GM12872 (cell line): ENCODE measurements at regions not wholly inside any gene's neighbourhood (a gene's known extent, or its start where the extent isn't known, plus 50 kb on each side); places are given as distances from the start of the nearest gene placed in this dataset.

Source experiments
- TF ChIP-seq, protein P1 (sequence below): IDR thresholded peaks from 3 replicates; pipeline ENCODE4 v1.5.1; 2011; ENCODE audit warnings: low read depth, mild to moderate bottlenecking, low read length, moderate library complexity; ENCODE audit not compliant: insufficient read depth

- TF ChIP-seq, protein P1, sequence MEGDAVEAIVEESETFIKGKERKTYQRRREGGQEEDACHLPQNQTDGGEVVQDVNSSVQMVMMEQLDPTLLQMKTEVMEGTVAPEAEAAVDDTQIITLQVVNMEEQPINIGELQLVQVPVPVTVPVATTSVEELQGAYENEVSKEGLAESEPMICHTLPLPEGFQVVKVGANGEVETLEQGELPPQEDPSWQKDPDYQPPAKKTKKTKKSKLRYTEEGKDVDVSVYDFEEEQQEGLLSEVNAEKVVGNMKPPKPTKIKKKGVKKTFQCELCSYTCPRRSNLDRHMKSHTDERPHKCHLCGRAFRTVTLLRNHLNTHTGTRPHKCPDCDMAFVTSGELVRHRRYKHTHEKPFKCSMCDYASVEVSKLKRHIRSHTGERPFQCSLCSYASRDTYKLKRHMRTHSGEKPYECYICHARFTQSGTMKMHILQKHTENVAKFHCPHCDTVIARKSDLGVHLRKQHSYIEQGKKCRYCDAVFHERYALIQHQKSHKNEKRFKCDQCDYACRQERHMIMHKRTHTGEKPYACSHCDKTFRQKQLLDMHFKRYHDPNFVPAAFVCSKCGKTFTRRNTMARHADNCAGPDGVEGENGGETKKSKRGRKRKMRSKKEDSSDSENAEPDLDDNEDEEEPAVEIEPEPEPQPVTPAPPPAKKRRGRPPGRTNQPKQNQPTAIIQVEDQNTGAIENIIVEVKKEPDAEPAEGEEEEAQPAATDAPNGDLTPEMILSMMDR, result no peak
These were observed 260.0 kb downstream of the PIK3R1 start for GRCh38 chr5:68475476-68475983.

GRCh38 chr5:68476854-68477253, 261.3 kb downstream of the PIK3R1 start:
- TF ChIP-seq, protein P1, result no peak

DNA sequence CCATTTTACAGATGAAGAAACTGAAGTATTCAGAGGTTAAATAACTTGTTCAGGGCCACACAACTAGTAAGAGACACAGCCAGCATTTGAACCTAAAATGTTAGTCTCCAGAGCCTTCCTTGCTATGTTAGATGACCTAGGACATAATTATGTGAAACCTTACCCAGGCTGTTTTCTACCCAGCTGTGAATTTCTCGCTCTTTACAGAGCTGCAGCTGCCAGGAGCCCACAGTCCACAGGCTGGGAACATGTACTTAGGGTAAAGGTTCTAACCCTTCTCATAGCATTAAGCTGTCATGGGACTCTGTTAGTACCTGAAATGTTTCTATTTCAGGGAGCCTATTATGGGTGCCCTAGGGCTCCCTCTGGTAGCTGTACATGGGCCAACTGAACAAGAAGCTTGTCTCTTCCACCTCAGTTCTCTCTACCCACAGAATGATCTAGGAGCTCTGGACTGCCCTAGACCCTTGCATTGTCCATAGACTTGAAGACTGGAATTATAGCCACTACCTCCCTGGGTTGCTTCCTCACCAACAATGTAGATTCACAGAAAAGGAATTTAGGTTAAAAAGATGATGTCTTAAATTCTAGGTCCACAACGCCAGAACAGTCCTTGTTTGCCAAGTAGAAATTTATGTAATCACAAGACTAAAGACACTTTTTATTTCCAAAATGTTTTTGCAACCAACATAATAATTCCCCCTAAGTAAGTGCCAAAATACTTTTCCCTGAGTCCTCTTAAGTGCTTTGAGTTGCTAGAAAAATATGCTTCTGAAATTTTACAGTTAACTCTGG, 262.9 kb downstream of the PIK3R1 start:
- TF ChIP-seq, protein P1, result no peak

DNA sequence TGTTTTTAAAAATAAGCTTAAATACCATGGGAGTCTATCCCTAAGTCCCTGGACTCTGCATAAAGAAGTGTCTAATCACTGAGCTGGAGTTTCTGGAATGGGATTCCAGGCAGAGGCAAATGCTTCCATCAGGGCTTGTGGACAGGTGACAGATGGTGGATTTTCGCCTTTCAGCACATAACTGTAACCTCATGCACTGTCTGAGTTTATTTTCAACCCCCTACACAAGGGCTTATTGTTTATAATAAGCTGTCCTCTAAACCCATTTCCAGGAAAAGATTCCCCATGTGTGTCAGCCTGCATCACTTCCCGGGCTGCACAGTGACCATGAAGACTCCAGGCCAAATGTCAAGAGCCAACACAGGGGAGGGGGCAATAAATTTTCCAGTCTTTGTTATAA, 264.0 kb downstream of the PIK3R1 start:
- TF ChIP-seq, protein P1, result no peak

DNA sequence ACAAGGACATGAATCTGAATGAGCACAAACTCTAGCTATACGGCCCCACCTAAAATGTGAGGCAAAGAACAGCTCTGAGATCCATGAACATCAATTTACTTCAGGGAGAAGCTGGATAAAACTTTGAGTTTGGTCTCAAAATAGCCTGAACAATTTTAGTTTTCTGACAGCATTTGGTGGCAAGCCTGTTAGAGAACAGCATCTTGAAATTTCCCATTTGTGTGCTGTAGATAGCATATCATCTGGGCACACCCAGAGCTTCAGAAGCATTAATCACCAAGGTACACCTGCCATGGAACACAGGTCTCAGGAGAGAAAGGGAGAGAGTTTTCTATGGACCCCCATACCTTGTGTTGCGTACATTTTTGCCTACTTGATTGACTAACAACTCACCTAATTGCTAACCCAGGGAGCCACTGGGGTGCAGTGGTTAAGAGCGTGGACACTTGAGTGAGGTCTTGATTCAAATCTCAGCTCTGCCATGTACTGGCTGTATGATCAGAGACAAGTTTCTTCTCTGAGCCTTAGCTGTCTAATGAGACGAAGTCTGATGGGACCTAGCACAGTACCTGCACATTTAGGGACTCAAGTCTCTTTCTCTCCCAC, 264.9 kb downstream of the PIK3R1 start:
- TF ChIP-seq, protein P1, result no peak

- TF ChIP-seq, protein P1, result no peak
These were observed 266.6 kb downstream of the PIK3R1 start for GRCh38 chr5:68482199-68482598.

- TF ChIP-seq, protein P1, result no peak
These were observed 268.9 kb downstream of the PIK3R1 start for GRCh38 chr5:68484307-68485068.
